ENCODE measurements at regions not wholly inside any gene's neighbourhood (a gene's known extent, or its start where the extent isn't known, plus 50 kb on each side); places are given as distances from the start of the nearest gene placed in this dataset.

DNA sequence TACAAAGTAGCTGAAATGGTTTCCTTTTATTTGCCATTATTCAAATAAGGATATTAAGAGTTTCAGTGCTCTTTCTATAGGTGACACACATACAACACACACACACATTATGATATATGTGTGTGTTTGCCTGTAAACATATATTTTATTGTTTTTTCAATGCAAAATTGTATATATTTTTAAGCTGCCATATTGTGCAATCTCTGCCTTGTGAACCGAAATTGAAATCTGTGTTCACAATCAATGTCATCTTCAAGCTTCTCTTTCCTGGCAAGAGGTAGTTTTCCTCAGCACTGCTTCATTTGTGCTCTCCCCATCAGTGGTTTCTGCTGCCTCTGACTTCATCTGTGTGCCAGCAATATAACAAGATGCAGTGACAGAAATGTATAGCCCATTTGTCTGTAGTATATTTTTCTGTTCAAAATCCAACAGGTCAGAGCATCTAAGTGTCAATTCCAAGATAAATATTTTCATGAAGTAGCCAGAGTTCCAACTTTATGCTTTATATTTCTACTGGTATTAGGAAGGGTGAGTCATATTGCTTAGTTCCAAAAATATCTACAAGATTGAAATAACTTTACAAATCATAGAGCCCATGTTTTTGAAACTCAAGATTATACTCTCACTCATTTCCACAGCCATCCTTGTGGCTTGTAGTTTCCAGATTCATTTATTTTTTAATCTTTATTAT is 1704.8 kb upstream of the CDH9 start:
- Histone ChIP-seq H2AFZ (no peak overlapping the region), H3K27me3 (ENCODE audit: insufficient read depth) (no peaks in the 10 kb centered on the region), H3F3A (replicated peaks; ENCODE audit: low read depth) (no peaks in the 10 kb centered on the region), H3K4me1 (ENCODE audit: insufficient read depth) (no peaks in the 10 kb centered on the region), H3K9me2 (ENCODE audit: insufficient read depth) (no peaks in the 10 kb centered on the region), H3K79me2 (replicated peaks; ENCODE audit: insufficient read depth) (no peaks in the 10 kb centered on the region), H3K27ac (ENCODE audit: low read depth) (no peak overlapping the region), H4K20me1 (replicated peaks; ENCODE audit: insufficient read depth) (no peaks in the 10 kb centered on the region), H3K4me2 (no peak overlapping the region), H3K4me3 (no peak overlapping the region), H3K36me3 (ENCODE audit: insufficient read depth) (no peaks in the 10 kb centered on the region)
- H3K36me3 Mint-ChIP-seq (ENCODE audit: low read depth), result no peaks in the 10 kb centered on the region
- no peak for DNase-seq (ENCODE audit: low spot score)
- ATAC-seq, result no peak
- TF ChIP-seq EZH2 (IDR thresholded peaks at IDR 0.05; ENCODE audit: low read depth, unreplicated experiment) (no peak), JUNB (IDR thresholded peaks at IDR 0.05; ENCODE audit: unreplicated experiment) (no peak), POLR2AphosphoS5 (IDR thresholded peaks at IDR 0.05; ENCODE audit: low read depth) (no peak), ZNF331 (CRISPR knock-in tag; IDR thresholded peaks at IDR 0.05; ENCODE audit: low read depth) (no peak), ZNF114 (CRISPR knock-in tag; IDR thresholded peaks at IDR 0.05) (no peak), EZH2phosphoT487 (IDR thresholded peaks at IDR 0.05; ENCODE audit: unreplicated experiment) (no peak), NANOG (IDR thresholded peaks at IDR 0.05; ENCODE audit: borderline replicate concordance) (no peak), CREB1 (CRISPR knock-in tag; IDR thresholded peaks at IDR 0.05; ENCODE audit: low read depth) (no peak), STAT1 (IDR thresholded peaks at IDR 0.05; ENCODE audit: unreplicated experiment) (no peak)
- TF ChIP-seq, protein P1, sequence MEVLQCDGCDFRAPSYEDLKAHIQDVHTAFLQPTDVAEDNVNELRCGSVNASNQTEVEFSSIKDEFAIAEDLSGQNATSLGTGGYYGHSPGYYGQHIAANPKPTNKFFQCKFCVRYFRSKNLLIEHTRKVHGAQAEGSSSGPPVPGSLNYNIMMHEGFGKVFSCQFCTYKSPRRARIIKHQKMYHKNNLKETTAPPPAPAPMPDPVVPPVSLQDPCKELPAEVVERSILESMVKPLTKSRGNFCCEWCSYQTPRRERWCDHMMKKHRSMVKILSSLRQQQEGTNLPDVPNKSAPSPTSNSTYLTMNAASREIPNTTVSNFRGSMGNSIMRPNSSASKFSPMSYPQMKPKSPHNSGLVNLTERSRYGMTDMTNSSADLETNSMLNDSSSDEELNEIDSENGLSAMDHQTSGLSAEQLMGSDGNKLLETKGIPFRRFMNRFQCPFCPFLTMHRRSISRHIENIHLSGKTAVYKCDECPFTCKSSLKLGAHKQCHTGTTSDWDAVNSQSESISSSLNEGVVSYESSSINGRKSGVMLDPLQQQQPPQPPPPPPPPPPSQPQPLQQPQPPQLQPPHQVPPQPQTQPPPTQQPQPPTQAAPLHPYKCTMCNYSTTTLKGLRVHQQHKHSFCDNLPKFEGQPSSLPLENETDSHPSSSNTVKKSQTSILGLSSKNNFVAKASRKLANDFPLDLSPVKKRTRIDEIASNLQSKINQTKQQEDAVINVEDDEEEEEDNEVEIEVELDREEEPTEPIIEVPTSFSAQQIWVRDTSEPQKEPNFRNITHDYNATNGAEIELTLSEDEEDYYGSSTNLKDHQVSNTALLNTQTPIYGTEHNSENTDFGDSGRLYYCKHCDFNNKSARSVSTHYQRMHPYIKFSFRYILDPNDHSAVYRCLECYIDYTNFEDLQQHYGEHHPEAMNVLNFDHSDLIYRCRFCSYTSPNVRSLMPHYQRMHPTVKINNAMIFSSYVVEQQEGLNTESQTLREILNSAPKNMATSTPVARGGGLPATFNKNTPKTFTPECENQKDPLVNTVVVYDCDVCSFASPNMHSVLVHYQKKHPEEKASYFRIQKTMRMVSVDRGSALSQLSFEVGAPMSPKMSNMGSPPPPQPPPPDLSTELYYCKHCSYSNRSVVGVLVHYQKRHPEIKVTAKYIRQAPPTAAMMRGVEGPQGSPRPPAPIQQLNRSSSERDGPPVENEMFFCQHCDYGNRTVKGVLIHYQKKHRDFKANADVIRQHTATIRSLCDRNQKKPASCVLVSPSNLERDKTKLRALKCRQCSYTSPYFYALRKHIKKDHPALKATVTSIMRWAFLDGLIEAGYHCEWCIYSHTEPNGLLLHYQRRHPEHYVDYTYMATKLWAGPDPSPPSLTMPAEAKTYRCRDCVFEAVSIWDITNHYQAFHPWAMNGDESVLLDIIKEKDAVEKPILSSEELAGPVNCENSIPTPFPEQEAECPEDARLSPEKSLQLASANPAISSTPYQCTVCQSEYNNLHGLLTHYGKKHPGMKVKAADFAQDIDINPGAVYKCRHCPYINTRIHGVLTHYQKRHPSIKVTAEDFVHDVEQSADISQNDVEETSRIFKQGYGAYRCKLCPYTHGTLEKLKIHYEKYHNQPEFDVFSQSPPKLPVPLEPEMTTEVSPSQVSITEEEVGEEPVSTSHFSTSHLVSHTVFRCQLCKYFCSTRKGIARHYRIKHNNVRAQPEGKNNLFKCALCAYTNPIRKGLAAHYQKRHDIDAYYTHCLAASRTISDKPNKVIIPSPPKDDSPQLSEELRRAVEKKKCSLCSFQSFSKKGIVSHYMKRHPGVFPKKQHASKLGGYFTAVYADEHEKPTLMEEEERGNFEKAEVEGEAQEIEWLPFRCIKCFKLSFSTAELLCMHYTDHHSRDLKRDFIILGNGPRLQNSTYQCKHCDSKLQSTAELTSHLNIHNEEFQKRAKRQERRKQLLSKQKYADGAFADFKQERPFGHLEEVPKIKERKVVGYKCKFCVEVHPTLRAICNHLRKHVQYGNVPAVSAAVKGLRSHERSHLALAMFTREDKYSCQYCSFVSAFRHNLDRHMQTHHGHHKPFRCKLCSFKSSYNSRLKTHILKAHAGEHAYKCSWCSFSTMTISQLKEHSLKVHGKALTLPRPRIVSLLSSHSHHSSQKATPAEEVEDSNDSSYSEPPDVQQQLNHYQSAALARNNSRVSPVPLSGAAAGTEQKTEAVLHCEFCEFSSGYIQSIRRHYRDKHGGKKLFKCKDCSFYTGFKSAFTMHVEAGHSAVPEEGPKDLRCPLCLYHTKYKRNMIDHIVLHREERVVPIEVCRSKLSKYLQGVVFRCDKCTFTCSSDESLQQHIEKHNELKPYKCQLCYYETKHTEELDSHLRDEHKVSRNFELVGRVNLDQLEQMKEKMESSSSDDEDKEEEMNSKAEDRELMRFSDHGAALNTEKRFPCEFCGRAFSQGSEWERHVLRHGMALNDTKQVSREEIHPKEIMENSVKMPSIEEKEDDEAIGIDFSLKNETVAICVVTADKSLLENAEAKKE (CRISPR knock-in tag; IDR thresholded peaks at IDR 0.05), result no peak
- TF ChIP-seq, protein P2, sequence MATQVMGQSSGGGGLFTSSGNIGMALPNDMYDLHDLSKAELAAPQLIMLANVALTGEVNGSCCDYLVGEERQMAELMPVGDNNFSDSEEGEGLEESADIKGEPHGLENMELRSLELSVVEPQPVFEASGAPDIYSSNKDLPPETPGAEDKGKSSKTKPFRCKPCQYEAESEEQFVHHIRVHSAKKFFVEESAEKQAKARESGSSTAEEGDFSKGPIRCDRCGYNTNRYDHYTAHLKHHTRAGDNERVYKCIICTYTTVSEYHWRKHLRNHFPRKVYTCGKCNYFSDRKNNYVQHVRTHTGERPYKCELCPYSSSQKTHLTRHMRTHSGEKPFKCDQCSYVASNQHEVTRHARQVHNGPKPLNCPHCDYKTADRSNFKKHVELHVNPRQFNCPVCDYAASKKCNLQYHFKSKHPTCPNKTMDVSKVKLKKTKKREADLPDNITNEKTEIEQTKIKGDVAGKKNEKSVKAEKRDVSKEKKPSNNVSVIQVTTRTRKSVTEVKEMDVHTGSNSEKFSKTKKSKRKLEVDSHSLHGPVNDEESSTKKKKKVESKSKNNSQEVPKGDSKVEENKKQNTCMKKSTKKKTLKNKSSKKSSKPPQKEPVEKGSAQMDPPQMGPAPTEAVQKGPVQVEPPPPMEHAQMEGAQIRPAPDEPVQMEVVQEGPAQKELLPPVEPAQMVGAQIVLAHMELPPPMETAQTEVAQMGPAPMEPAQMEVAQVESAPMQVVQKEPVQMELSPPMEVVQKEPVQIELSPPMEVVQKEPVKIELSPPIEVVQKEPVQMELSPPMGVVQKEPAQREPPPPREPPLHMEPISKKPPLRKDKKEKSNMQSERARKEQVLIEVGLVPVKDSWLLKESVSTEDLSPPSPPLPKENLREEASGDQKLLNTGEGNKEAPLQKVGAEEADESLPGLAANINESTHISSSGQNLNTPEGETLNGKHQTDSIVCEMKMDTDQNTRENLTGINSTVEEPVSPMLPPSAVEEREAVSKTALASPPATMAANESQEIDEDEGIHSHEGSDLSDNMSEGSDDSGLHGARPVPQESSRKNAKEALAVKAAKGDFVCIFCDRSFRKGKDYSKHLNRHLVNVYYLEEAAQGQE (IDR thresholded peaks at IDR 0.05; ENCODE audit: unreplicated experiment), result no peak
- TF ChIP-seq, protein P3, sequence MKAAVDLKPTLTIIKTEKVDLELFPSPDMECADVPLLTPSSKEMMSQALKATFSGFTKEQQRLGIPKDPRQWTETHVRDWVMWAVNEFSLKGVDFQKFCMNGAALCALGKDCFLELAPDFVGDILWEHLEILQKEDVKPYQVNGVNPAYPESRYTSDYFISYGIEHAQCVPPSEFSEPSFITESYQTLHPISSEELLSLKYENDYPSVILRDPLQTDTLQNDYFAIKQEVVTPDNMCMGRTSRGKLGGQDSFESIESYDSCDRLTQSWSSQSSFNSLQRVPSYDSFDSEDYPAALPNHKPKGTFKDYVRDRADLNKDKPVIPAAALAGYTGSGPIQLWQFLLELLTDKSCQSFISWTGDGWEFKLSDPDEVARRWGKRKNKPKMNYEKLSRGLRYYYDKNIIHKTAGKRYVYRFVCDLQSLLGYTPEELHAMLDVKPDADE (IDR thresholded peaks at IDR 0.05), result no peak
- TF ChIP-seq, protein P4, sequence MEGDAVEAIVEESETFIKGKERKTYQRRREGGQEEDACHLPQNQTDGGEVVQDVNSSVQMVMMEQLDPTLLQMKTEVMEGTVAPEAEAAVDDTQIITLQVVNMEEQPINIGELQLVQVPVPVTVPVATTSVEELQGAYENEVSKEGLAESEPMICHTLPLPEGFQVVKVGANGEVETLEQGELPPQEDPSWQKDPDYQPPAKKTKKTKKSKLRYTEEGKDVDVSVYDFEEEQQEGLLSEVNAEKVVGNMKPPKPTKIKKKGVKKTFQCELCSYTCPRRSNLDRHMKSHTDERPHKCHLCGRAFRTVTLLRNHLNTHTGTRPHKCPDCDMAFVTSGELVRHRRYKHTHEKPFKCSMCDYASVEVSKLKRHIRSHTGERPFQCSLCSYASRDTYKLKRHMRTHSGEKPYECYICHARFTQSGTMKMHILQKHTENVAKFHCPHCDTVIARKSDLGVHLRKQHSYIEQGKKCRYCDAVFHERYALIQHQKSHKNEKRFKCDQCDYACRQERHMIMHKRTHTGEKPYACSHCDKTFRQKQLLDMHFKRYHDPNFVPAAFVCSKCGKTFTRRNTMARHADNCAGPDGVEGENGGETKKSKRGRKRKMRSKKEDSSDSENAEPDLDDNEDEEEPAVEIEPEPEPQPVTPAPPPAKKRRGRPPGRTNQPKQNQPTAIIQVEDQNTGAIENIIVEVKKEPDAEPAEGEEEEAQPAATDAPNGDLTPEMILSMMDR (conservative IDR thresholded peaks at IDR 0.05; ENCODE audit: low read depth in 2 of 2), result no peak
- no peaks in the 10 kb centered on the region for H3K9me3 Mint-ChIP-seq
- H3K4me3 Mint-ChIP-seq, result no peak overlapping the region
- H3K27me3 Mint-ChIP-seq (ENCODE audit: insufficient read depth, low read depth, poor library complexity), result no peaks in the 10 kb centered on the region
- H3K4me1 Mint-ChIP-seq, result no peaks in the 10 kb centered on the region
- H3K27ac Mint-ChIP-seq, result no peak overlapping the region

Measured in GM23338 (cell line).